Tibial nerve (tissue), 4 donors: ENCODE measurements at regions not wholly inside any gene's neighbourhood (a gene's known extent, or its start where the extent isn't known, plus 50 kb on each side); places are given as distances from the start of the nearest gene placed in this dataset.

Experiments
- DNase-seq, 2 donors: peaks; one replicate each; pipeline ENCODE4 v3.0.0-alpha.2; 2019; ENCODE audit warnings: low spot score in 2 of 2
- H3K27ac ChIP-seq, 4 donors: fragments of 200-600 bp; sonication (generic) in 3 of 4; one replicate each; pipeline ENCODE4 v1.5.1; 2017 to 2019; ENCODE audit warnings: mild to moderate bottlenecking in 1 of 4
- H3K27me3 ChIP-seq, 2 donors: fragments of 200-600 bp; sonication (generic) in 1 of 2; one replicate each; pipeline versions ENCODE4 v1.5.1 to v1.6.0; 2017 to 2019
- H3K36me3 ChIP-seq, 3 donors: fragments of 200-600 bp; sonication (generic); one replicate each; pipeline ENCODE4 v1.5.1; 2018 to 2019
- H3K4me1 ChIP-seq, 4 donors: fragments of 200-600 bp; sonication (generic) in 3 of 4; one replicate each; pipeline ENCODE4 v1.5.1; 2017 to 2019
- H3K4me3 ChIP-seq, 4 donors: fragments of 200-600 bp; sonication (generic) in 3 of 4; one replicate each; pipeline ENCODE4 v1.5.1; 2017 to 2019; ENCODE audit warnings: mild to moderate bottlenecking in 1 of 4, moderate library complexity in 1 of 4
- H3K9me3 ChIP-seq, 4 donors: fragments of 200-600 bp; sonication (generic) in 3 of 4; one replicate each; pipeline ENCODE4 v1.5.1; 2017 to 2019
- CTCF ChIP-seq, 5 experiments: fragments of 200-600 bp in 3 of 5; fragments of 450-650 bp in 2 of 5; sonication (generic) in 3 of 5; IDR thresholded peaks; one replicate each; pipeline ENCODE4 v1.5.1; 2016 to 2019; ENCODE audit warnings: antibody characterized with exemption in 5 of 5, mild to moderate bottlenecking in 3 of 5, moderate library complexity in 2 of 5
- EP300 ChIP-seq, 2 donors: sonication (generic); formaldehyde crosslinking; IDR thresholded peaks; one replicate each; pipeline ENCODE4 v1.6.1; 2017; ENCODE audit warnings: antibody characterized with exemption in 2 of 2, mild to moderate bottlenecking in 1 of 2
- POLR2A ChIP-seq, 2 donors: fragments of 450-650 bp; IDR thresholded peaks; one replicate each; pipeline ENCODE4 v1.6.1; 2017; ENCODE audit warnings: antibody characterized with exemption in 2 of 2, mild to moderate bottlenecking in 2 of 2, moderate library complexity in 2 of 2
- WGBS, 2 donors: methylation state at CpG; one replicate each; pipeline ENCODE4 v1.1.5; 2018; 5-methylcytosine and 5-hydroxymethylcytosine counted together

- TF ChIP-seq POLR2A (IDR thresholded peaks at IDR 0.05) = no peak
- TF ChIP-seq EP300 (IDR thresholded peaks at IDR 0.05) = no peak
- TF ChIP-seq CTCF (IDR thresholded peaks at IDR 0.05) = no peak
- H3K9me3 ChIP-seq = no peaks in the 10 kb centered on the region
- peaks cover 0 to 7% (median 3%) of the 10 kb centered on the region in 4 donors for H3K4me1 ChIP-seq
- no peaks in the 10 kb centered on the region for H3K36me3 ChIP-seq
- H3K4me3 ChIP-seq = no peak overlapping the region
- H3K27ac ChIP-seq = no peak overlapping the region
- 51 to 87% methylated on average over 1 to 2 of the region's 2 CpGs for WGBS, 2 donors
- no peaks in the 10 kb centered on the region for H3K27me3 ChIP-seq
- no peak for DNase-seq
Measured at GRCh38 chr15:29449136-29449535, 179.5 kb upstream of the NSMCE3 start.

GRCh38 chr15:29448320-29448719 lies 178.7 kb upstream of the NSMCE3 start:
- H3K9me3 ChIP-seq = no peaks in the 10 kb centered on the region
- H3K4me1 ChIP-seq = peaks cover 0 to 5% (median 2%) of the 10 kb centered on the region in 4 donors
- H3K27ac ChIP-seq = no peak overlapping the region
- no peak for TF ChIP-seq EP300 (IDR thresholded peaks at IDR 0.05)
- no peak for TF ChIP-seq CTCF (IDR thresholded peaks at IDR 0.05)
- TF ChIP-seq POLR2A (IDR thresholded peaks at IDR 0.05) = no peak
- WGBS, 2 donors = 75 to 83% methylated on average over 4 of the region's 4 CpGs
- DNase-seq = no peak
- no peak overlapping the region for H3K4me3 ChIP-seq
- no peaks in the 10 kb centered on the region for H3K36me3 ChIP-seq
- no peaks in the 10 kb centered on the region for H3K27me3 ChIP-seq

- H3K27me3 ChIP-seq = no peaks in the 10 kb centered on the region
- TF ChIP-seq EP300 (IDR thresholded peaks at IDR 0.05) (no peak), POLR2A (IDR thresholded peaks at IDR 0.05) (no peak), CTCF (IDR thresholded peaks at IDR 0.05) (no peak)
- H3K36me3 ChIP-seq = no peaks in the 10 kb centered on the region
- no peaks in the 10 kb centered on the region for H3K9me3 ChIP-seq
- WGBS, 2 donors = 73 to 81% methylated on average over 3 of the region's 3 CpGs
- no peaks in the 10 kb centered on the region for H3K4me1 ChIP-seq
- H3K4me3 ChIP-seq = no peak overlapping the region
- H3K27ac ChIP-seq = no peak overlapping the region
- DNase-seq = no peak
Measured at GRCh38 chr15:29446480-29446879, 176.9 kb upstream of the NSMCE3 start.

GRCh38 chr15:29442532-29442931 lies 172.9 kb upstream of the NSMCE3 start:
- Histone ChIP-seq H3K4me1 (no peaks in the 10 kb centered on the region), H3K36me3 (no peaks in the 10 kb centered on the region), H3K9me3 (no peaks in the 10 kb centered on the region), H3K27me3 (no peaks in the 10 kb centered on the region), H3K27ac (no peak overlapping the region), H3K4me3 (no peak overlapping the region)
- no peak for TF ChIP-seq POLR2A (IDR thresholded peaks at IDR 0.05)
- TF ChIP-seq EP300 (IDR thresholded peaks at IDR 0.05) = no peak
- TF ChIP-seq CTCF (IDR thresholded peaks at IDR 0.05) = no peak
- no peak for DNase-seq
- WGBS, 2 donors = 76 to 84% methylated on average over 5 of the region's 5 CpGs

- no peaks in the 10 kb centered on the region for H3K9me3 ChIP-seq
- WGBS, 2 donors = 81 to 82% methylated on average over 7 of the region's 7 CpGs
- no peak overlapping the region for H3K27ac ChIP-seq
- H3K4me1 ChIP-seq = no peaks in the 10 kb centered on the region
- H3K36me3 ChIP-seq = no peaks in the 10 kb centered on the region
- no peak for DNase-seq
- TF ChIP-seq EP300 (IDR thresholded peaks at IDR 0.05) (no peak), CTCF (IDR thresholded peaks at IDR 0.05) (no peak), POLR2A (IDR thresholded peaks at IDR 0.05) (no peak)
- H3K4me3 ChIP-seq = no peak overlapping the region
- no peaks in the 10 kb centered on the region for H3K27me3 ChIP-seq
Measured at GRCh38 chr15:29440541-29440940, 170.9 kb upstream of the NSMCE3 start.
